CD8-positive, alpha-beta memory T cell (primary cell): ENCODE measurements at regions not wholly inside any gene's neighbourhood (a gene's known extent, or its start where the extent isn't known, plus 50 kb on each side); places are given as distances from the start of the nearest gene placed in this dataset.

Experiments used
- CTCF ChIA-PET: fragments of 350-600 bp; sonication (Branson Sonifier 250); formaldehyde crosslinking; loops from one replicate; lab custom pipeline; 2021; ENCODE audit warnings: antibody characterized with exemption; lab: Charles Lee
- POLR2A ChIA-PET: fragments of 350-600 bp; sonication (Branson Sonifier 250); formaldehyde crosslinking; loops from one replicate; lab custom pipeline; 2021; ENCODE audit warnings: antibody characterized with exemption; lab: Charles Lee
- DNase-seq, 5 donors: peaks; one replicate each; pipeline versions ENCODE4 v3.0.0 to v3.0.0-alpha.2; 2020 to 2022; ENCODE audit warnings: mixed read lengths in 1 of 5
- H3K27ac ChIP-seq: one replicate; pipeline ENCODE4 v1.7.0; 2013; ENCODE audit warnings: low read depth, mild to moderate bottlenecking, low read length, moderate library complexity
- H3K27me3 ChIP-seq: 2 replicates; pipeline ENCODE4 v1.7.0; 2013; ENCODE audit warnings: low read length, mild to moderate bottlenecking; ENCODE audit not compliant: insufficient read depth, poor library complexity, severe bottlenecking
- H3K36me3 ChIP-seq: 2 replicates; pipeline ENCODE4 v1.7.0; 2013; ENCODE audit warnings: mild to moderate bottlenecking, low read length, moderate library complexity; ENCODE audit not compliant: insufficient read depth
- H3K4me1 ChIP-seq: 2 replicates; pipeline ENCODE4 v1.7.0; 2013; ENCODE audit warnings: mild to moderate bottlenecking, low read length, moderate library complexity; ENCODE audit not compliant: insufficient read depth
- H3K4me3 ChIP-seq: 2 replicates; pipeline ENCODE4 v1.7.0; 2013; ENCODE audit warnings: mild to moderate bottlenecking, low read length
- H3K9me3 ChIP-seq: 2 replicates; pipeline ENCODE4 v1.7.0; 2013; ENCODE audit warnings: mild to moderate bottlenecking, low read length
- H3K27ac Mint-ChIP-seq, 8 donors: one replicate each; pipeline ENCODE4 v1.8.0; 2020 to 2021; ENCODE audit warnings: mixed read lengths in 8 of 8, mild to moderate bottlenecking in 6 of 8, inconsistent platforms in 3 of 8, moderate library complexity in 3 of 8
- H3K27me3 Mint-ChIP-seq, 2 donors: one replicate each; pipeline ENCODE4 v1.8.0; 2020 to 2021; ENCODE audit warnings: mixed read lengths in 2 of 2, mild to moderate bottlenecking in 1 of 2, moderate library complexity in 1 of 2
- H3K36me3 Mint-ChIP-seq, 3 donors: one replicate each; pipeline ENCODE4 v1.8.0; 2020 to 2021; ENCODE audit warnings: mixed read lengths in 3 of 3, inconsistent platforms in 1 of 3, mild to moderate bottlenecking in 1 of 3
- H3K4me1 Mint-ChIP-seq, 3 donors: one replicate each; pipeline ENCODE4 v1.8.0; 2020 to 2021; ENCODE audit warnings: mixed read lengths in 3 of 3, inconsistent platforms in 1 of 3, mild to moderate bottlenecking in 1 of 3
- H3K4me3 Mint-ChIP-seq, 7 donors: one replicate each; pipeline ENCODE4 v1.8.0; 2020 to 2021; ENCODE audit warnings: mixed read lengths in 7 of 7, mild to moderate bottlenecking in 6 of 7, moderate library complexity in 4 of 7, inconsistent platforms in 2 of 7
- H3K9me3 Mint-ChIP-seq, 5 donors: one replicate each; pipeline ENCODE4 v1.8.0; 2020 to 2022; ENCODE audit warnings: mixed read lengths in 5 of 5, mild to moderate bottlenecking in 3 of 5, moderate library complexity in 2 of 5, inconsistent platforms in 1 of 5

DNA sequence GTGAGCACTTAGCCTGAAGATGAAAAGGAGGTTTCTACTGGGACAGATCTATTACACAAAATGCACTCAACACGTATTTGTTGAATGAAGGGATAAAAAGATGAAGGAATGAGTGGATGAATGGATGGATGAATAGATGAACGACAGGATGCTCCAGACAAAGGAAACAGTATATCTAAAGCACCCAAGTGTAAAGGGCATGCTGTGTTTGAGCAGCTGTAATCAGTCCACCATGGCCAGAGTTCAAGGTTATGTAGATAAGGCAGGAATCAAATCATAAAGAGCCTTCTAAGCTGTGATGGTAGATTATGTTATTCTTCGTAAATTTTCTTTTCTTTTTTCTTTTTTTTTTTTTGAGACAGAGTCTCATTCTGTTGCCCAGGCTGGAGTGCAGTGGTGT lies 194.4 kb upstream of the FOXN2 start:
- Mint-ChIP-seq H3K4me1 (peaks cover 0 to 6% (median 3%) of the 10 kb centered on the region in 3 donors), H3K27ac (no peak overlapping the region), H3K36me3 (no peaks in the 10 kb centered on the region), H3K9me3 (no peaks in the 10 kb centered on the region), H3K4me3 (no peak overlapping the region), H3K27me3 (peaks cover 0 to 13% of the 10 kb centered on the region in 2 donors)
- H3K27ac ChIP-seq: no peak overlapping the region
- no peak for DNase-seq
- no peaks in the 10 kb centered on the region for H3K27me3 ChIP-seq
- CTCF ChIA-PET: interaction anchor here (2.0 kb wide), 1 partner anchor 54 kb away, joined by 4 read pairs; no protein-coding TSS in a partner anchor
- H3K36me3 ChIP-seq: no peaks in the 10 kb centered on the region
- POLR2A ChIA-PET: no interaction called here
- no peaks in the 10 kb centered on the region for H3K9me3 ChIP-seq
- H3K4me1 ChIP-seq: no peaks in the 10 kb centered on the region
- H3K4me3 ChIP-seq: no peak overlapping the region

DNA sequence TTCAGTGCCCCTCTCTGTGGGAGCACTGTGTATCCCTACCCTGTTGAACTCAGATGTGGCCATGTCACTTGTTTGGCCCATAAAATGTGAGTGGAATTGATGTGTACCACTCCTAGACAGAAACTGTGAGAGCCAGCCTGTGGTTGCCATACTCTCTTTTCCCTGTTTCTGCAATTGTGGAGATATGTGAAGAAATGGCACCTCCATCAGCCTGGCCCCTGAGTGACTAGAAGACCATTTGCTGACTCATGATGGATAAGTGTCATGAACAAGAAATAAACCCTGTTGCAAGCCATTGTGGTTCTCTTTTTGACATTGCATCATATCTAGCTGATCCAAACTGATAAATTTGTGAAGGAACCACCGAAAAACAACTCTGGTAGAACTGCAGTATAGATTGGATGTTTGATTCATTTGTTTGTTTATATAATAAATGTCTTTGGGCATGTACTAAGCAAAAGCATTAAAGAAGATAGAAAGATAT lies 193.7 kb upstream of the FOXN2 start:
- no peaks in the 10 kb centered on the region for H3K9me3 Mint-ChIP-seq
- no peaks in the 10 kb centered on the region for H3K27me3 ChIP-seq
- CTCF ChIA-PET: interaction anchor here (2.0 kb wide), 1 partner anchor 53 kb away, joined by 4 read pairs; no protein-coding TSS in a partner anchor
- H3K4me1 Mint-ChIP-seq: peaks cover 0 to 6% (median 3%) of the 10 kb centered on the region in 3 donors
- H3K9me3 ChIP-seq: no peaks in the 10 kb centered on the region
- H3K36me3 ChIP-seq: no peaks in the 10 kb centered on the region
- no peak overlapping the region for H3K27ac ChIP-seq
- DNase-seq: no peak
- POLR2A ChIA-PET: no interaction called here
- H3K4me3 ChIP-seq: no peak overlapping the region
- peaks cover 0 to 13% of the 10 kb centered on the region in 2 donors for H3K27me3 Mint-ChIP-seq
- no peaks in the 10 kb centered on the region for H3K36me3 Mint-ChIP-seq
- no peaks in the 10 kb centered on the region for H3K4me1 ChIP-seq
- H3K27ac Mint-ChIP-seq: peak overlapping the region in 1 of 8 donors; percentile 28
- no peak overlapping the region for H3K4me3 Mint-ChIP-seq

DNA sequence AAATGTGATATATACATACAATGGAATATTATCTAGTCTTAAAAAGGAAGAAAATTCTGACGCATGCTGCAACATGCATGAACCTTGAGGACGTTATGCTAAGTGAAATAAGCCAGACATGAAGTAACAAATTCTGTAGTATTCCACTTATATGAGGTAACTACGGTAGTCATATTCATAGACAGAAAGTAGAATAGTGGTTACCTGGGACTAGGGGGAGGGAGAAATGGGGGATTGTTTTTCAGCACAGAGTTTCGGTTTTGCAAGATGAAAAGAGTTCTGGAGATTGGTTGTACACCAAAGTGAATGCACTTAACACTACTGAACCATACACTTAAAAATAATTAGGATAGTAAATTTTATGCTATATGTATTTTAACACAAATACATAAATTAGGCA lies 192.3 kb upstream of the FOXN2 start:
- Histone ChIP-seq H3K9me3 (no peaks in the 10 kb centered on the region), H3K36me3 (no peaks in the 10 kb centered on the region), H3K4me3 (no peak overlapping the region), H3K27me3 (no peaks in the 10 kb centered on the region), H3K27ac (no peak overlapping the region), H3K4me1 (no peaks in the 10 kb centered on the region)
- Mint-ChIP-seq H3K4me1 (peaks cover 0 to 6% (median 3%) of the 10 kb centered on the region in 3 donors), H3K27ac (peak overlapping the region in 1 of 8 donors; percentile 30), H3K9me3 (no peaks in the 10 kb centered on the region), H3K4me3 (peak overlapping the region in 1 of 7 donors; percentile 24), H3K27me3 (peaks cover 0 to 13% of the 10 kb centered on the region in 2 donors), H3K36me3 (no peaks in the 10 kb centered on the region)
- ChIA-PET POLR2A (no interaction called here), CTCF (interaction anchor here (2.0 kb wide), 1 partner anchor 52 kb away, joined by 4 read pairs; no protein-coding TSS in a partner anchor)
- DNase-seq: no peak

DNA sequence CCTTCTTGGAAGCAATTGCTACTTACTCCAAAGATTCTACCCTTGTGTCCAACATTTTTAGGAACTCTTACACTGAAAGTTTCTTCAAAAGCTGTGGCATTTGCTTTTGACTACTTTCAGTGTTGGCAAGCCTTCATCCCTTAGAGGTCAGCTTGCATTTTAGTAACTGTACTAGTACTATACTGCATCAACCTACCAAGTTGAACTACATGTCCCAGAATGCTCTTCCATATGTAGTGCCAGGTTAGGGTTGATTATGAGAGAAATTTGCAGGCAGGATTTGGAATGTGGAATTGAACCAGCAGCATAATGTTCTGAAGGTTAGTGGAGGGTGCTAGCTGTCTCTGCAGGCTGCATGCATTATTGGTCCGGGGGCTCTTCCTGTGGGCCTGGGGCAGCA lies 189.9 kb upstream of the FOXN2 start:
- peaks cover 0 to 17% of the 10 kb centered on the region in 2 donors for H3K27me3 Mint-ChIP-seq

DNA sequence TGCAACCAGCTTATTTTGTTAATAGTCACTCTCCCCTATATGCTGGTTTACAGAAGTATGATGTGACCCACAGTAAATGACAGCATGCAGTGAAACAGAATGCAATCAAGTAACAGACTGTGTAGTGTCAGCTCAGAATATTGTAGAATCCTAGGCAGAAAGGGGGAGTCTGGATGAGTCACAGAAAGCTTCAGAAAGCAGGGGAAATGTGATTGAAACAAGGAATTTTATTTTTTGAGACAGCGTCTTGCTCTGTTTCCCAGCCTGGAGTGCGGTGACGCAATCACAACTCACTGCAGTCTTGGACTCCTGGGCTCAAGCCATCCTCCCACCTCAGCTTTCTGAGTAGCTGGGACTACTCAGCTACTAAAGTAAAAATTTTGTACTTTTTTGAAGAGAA lies 188.3 kb upstream of the FOXN2 start:
- Histone ChIP-seq H3K9me3 (no peaks in the 10 kb centered on the region), H3K36me3 (no peaks in the 10 kb centered on the region), H3K27ac (no peak overlapping the region), H3K4me1 (no peaks in the 10 kb centered on the region), H3K4me3 (no peak overlapping the region), H3K27me3 (no peaks in the 10 kb centered on the region)
- Mint-ChIP-seq H3K27me3 (peaks cover 1 to 7% of the 10 kb centered on the region in 2 donors), H3K4me1 (peaks cover 0 to 9% (median 5%) of the 10 kb centered on the region in 3 donors), H3K9me3 (peaks cover 0 to 3% (median 0%) of the 10 kb centered on the region in 5 donors), H3K4me3 (no peak overlapping the region), H3K27ac (no peak overlapping the region), H3K36me3 (peaks cover 0 to 5% (median 0%) of the 10 kb centered on the region in 3 donors)
- CTCF ChIA-PET: no interaction called here
- no peak for DNase-seq
- POLR2A ChIA-PET: no interaction called here

More for the DNA sequence above, 189.9 kb upstream of the FOXN2 start:
- H3K9me3 ChIP-seq: no peaks in the 10 kb centered on the region
- Mint-ChIP-seq H3K4me3 (no peak overlapping the region), H3K36me3 (peaks cover 0 to 4% (median 0%) of the 10 kb centered on the region in 3 donors), H3K9me3 (peaks cover 0 to 3% (median 0%) of the 10 kb centered on the region in 5 donors), H3K27ac (no peak overlapping the region), H3K4me1 (peaks cover 0 to 6% (median 3%) of the 10 kb centered on the region in 3 donors)
- DNase-seq: no peak
- no peaks in the 10 kb centered on the region for H3K4me1 ChIP-seq
- no peak overlapping the region for H3K27ac ChIP-seq
- CTCF ChIA-PET: interaction anchor here (0.6 to 1.4 kb wide), 2 partner anchors 11 to 309 kb away, joined by 3 to 5 read pairs; no protein-coding TSS in a partner anchor
- no peaks in the 10 kb centered on the region for H3K36me3 ChIP-seq
- POLR2A ChIA-PET: no interaction called here
- H3K4me3 ChIP-seq: no peak overlapping the region
- H3K27me3 ChIP-seq: no peaks in the 10 kb centered on the region

DNA sequence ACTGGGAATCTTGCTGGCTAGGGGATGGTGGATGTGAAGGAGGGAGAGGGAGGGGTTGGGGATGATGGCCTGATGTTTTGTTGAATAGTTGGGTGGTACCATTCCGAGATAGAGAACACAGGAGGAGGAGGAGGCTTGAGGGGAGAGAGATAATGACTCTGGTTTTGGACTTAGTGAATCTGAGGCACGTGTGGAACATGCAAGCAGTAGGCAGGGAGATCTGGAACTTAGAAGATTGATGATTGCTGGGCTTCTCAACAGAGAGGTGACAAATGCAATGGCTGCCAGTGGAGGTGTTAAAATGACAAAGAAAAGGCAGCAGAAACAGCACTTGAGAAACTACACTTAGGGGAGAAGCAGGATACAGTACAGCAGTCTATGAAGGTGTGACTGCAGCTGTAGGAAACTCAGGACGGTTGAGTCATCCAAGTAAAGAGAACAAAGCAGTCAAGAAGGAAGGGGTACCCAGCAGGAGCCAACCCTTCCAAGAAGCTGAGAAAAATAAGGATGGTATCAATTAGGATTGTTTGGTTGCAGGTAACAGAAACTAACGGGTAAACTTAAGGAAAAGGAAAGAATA lies 186.8 kb upstream of the FOXN2 start:
- no peak overlapping the region for H3K27ac ChIP-seq
- Mint-ChIP-seq H3K4me3 (no peak overlapping the region), H3K9me3 (peaks cover 0 to 3% (median 0%) of the 10 kb centered on the region in 5 donors), H3K36me3 (peaks cover 0 to 5% (median 0%) of the 10 kb centered on the region in 3 donors), H3K27ac (no peak overlapping the region), H3K27me3 (peaks cover 1 to 7% of the 10 kb centered on the region in 2 donors), H3K4me1 (peaks cover 1 to 11% (median 8%) of the 10 kb centered on the region in 3 donors)
- H3K4me1 ChIP-seq: no peaks in the 10 kb centered on the region
- ChIA-PET CTCF (no interaction called here), POLR2A (no interaction called here)
- no peak for DNase-seq
- H3K9me3 ChIP-seq: no peaks in the 10 kb centered on the region
- H3K36me3 ChIP-seq: no peaks in the 10 kb centered on the region
- no peaks in the 10 kb centered on the region for H3K27me3 ChIP-seq
- no peak overlapping the region for H3K4me3 ChIP-seq

DNA sequence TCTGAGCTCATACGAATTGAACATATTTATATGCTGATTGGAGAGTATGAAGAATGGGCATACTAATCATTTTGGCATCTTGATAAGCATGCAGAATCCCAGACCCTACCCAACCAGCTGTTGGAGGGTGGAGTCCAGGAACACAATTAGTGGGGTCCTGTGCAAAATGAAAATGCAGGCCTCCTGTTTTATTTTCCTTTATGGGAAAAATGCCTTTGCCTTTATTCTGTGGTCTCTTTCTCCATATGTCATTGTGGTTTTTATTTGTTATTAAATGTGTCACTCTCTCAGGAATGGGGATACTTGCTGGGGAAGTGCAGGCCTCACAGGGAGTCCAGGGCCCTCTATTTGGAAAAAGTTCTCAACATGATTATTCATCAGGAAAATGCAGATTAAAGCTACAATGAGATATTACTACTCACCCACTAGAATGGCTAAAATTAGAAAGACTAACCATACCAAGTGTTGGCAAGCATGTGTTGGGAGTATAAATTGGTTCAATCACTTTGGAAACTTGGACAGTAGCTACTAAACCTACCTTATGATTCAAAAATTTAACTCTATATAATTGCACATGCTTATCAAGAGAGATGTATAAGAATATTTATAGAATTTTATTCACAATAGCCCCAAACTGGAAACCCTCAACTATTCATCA lies 185.1 kb upstream of the FOXN2 start:
- H3K36me3 ChIP-seq: no peaks in the 10 kb centered on the region
- H3K27ac ChIP-seq: no peak overlapping the region
- no peaks in the 10 kb centered on the region for H3K4me1 ChIP-seq
- DNase-seq: no peak
- H3K4me3 ChIP-seq: no peak overlapping the region
- peaks cover 1 to 11% (median 8%) of the 10 kb centered on the region in 3 donors for H3K4me1 Mint-ChIP-seq
- H3K27ac Mint-ChIP-seq: no peak overlapping the region
- no peaks in the 10 kb centered on the region for H3K27me3 ChIP-seq
- no peaks in the 10 kb centered on the region for H3K9me3 ChIP-seq
- H3K36me3 Mint-ChIP-seq: peaks cover 0 to 5% (median 0%) of the 10 kb centered on the region in 3 donors
- peaks cover 1 to 7% of the 10 kb centered on the region in 2 donors for H3K27me3 Mint-ChIP-seq
- H3K4me3 Mint-ChIP-seq: no peak overlapping the region
- CTCF ChIA-PET: no interaction called here
- POLR2A ChIA-PET: no interaction called here
- H3K9me3 Mint-ChIP-seq: peaks cover 0 to 3% (median 0%) of the 10 kb centered on the region in 5 donors
